Loucy (cell line): ENCODE measurements at regions not wholly inside any gene's neighbourhood (a gene's known extent, or its start where the extent isn't known, plus 50 kb on each side); places are given as distances from the start of the nearest gene placed in this dataset.

Experiments used
- H2AFZ ChIP-seq: fragments of 200-600 bp; sonication (generic); 2 replicates; pipeline ENCODE4 v1.6.0; 2016; ENCODE audit warnings: antibody characterized with exemption, mild to moderate bottlenecking, low read length, moderate library complexity
- H3F3A ChIP-seq: fragments of 200-600 bp; 2 replicates; pipeline ENCODE4 v1.6.0; 2016; ENCODE audit warnings: antibody characterized with exemption, low read depth, mild to moderate bottlenecking
- H3K27me3 ChIP-seq: fragments of 200-600 bp; sonication (generic); 2 replicates; pipeline ENCODE4 v1.6.1; 2014; ENCODE audit warnings: low read length, mild to moderate bottlenecking; ENCODE audit not compliant: insufficient read depth, poor library complexity, severe bottlenecking
- H3K36me3 ChIP-seq: fragments of 200-600 bp; sonication (generic); 2 replicates; pipeline ENCODE4 v1.6.1; 2016; ENCODE audit warnings: low read length; ENCODE audit not compliant: insufficient read depth
- H3K4me1 ChIP-seq: fragments of 200-600 bp; sonication (generic); 2 replicates; pipeline ENCODE4 v1.5.1; 2014; ENCODE audit warnings: low read length, mild to moderate bottlenecking; ENCODE audit not compliant: insufficient read depth, poor library complexity, severe bottlenecking
- H3K4me2 ChIP-seq: fragments of 200-600 bp; sonication (generic); 2 replicates; pipeline ENCODE4 v1.6.0; 2014; ENCODE audit warnings: antibody characterized with exemption, low read length, low read depth, mild to moderate bottlenecking; ENCODE audit not compliant: poor library complexity, severe bottlenecking
- H3K4me3 ChIP-seq: fragments of 200-600 bp; sonication (generic); 2 replicates; pipeline ENCODE4 v1.5.1; 2014; ENCODE audit warnings: low read length, mild to moderate bottlenecking, mixed read lengths; ENCODE audit not compliant: poor library complexity, severe bottlenecking
- H3K79me2 ChIP-seq: fragments of 200-600 bp; sonication (generic); 2 replicates; pipeline ENCODE4 v1.6.1; 2014; ENCODE audit warnings: low read length; ENCODE audit not compliant: insufficient read depth
- H3K9ac ChIP-seq: fragments of 200-600 bp; sonication (generic); 2 replicates; pipeline ENCODE4 v1.6.0; 2014; ENCODE audit warnings: mild to moderate bottlenecking, low read depth, low read length, moderate library complexity; ENCODE audit not compliant: poor library complexity, severe bottlenecking
- H3K9me2 ChIP-seq: fragments of 200-600 bp; sonication (generic); replicated peaks from 2 replicates; pipeline ENCODE4 v1.6.1; 2016; ENCODE audit warnings: low read depth, low read length, mixed read lengths
- H3K9me3 ChIP-seq: fragments of 200-600 bp; sonication (generic); 2 replicates; pipeline ENCODE4 v1.6.1; 2014; ENCODE audit warnings: mild to moderate bottlenecking, antibody characterized with exemption, low read length, low read depth; ENCODE audit not compliant: insufficient read depth
- H4K20me1 ChIP-seq: fragments of 200-600 bp; sonication (generic); 2 replicates; pipeline ENCODE4 v1.6.0; 2014; ENCODE audit warnings: antibody characterized with exemption, low read length, mild to moderate bottlenecking; ENCODE audit not compliant: insufficient read depth, poor library complexity, severe bottlenecking
- CTCF ChIP-seq: fragments of 200-600 bp; sonication (generic); conservative IDR thresholded peaks from 2 replicates; pipeline ENCODE4 v1.5.1; 2014; ENCODE audit warnings: mild to moderate bottlenecking, antibody characterized with exemption, low read length
- EZH2phosphoT487 ChIP-seq: fragments of 200-600 bp; IDR thresholded peaks from 2 replicates; pipeline ENCODE4 v1.6.1; 2018; ENCODE audit warnings: antibody characterized with exemption, mild to moderate bottlenecking, moderate library complexity, borderline replicate concordance

GRCh38 chr2:126788113-126788512 is 110.6 kb upstream of the TEX51 start:
- Histone ChIP-seq H3K9me3 (no peaks in the 10 kb centered on the region), H3K9ac (no peak overlapping the region), H3K36me3 (no peaks in the 10 kb centered on the region), H3K9me2 (no peaks in the 10 kb centered on the region), H3K27me3 (no peaks in the 10 kb centered on the region), H3F3A (no peaks in the 10 kb centered on the region), H3K4me1 (no peaks in the 10 kb centered on the region), H3K4me3 (no peak overlapping the region), H3K79me2 (no peaks in the 10 kb centered on the region), H3K4me2 (no peak overlapping the region), H2AFZ (no peak overlapping the region), H4K20me1 (no peaks in the 10 kb centered on the region)
- TF ChIP-seq EZH2phosphoT487, result no peak
- no peak for TF ChIP-seq CTCF

GRCh38 chr2:126788652-126789051 is 110.0 kb upstream of the TEX51 start:
- Histone ChIP-seq H3K36me3 (no peaks in the 10 kb centered on the region), H3F3A (no peaks in the 10 kb centered on the region), H3K9me3 (no peaks in the 10 kb centered on the region), H3K4me2 (no peak overlapping the region), H3K4me1 (no peaks in the 10 kb centered on the region), H3K9me2 (no peaks in the 10 kb centered on the region), H4K20me1 (no peaks in the 10 kb centered on the region), H3K9ac (no peak overlapping the region), H2AFZ (no peak overlapping the region), H3K27me3 (no peaks in the 10 kb centered on the region), H3K79me2 (no peaks in the 10 kb centered on the region), H3K4me3 (no peak overlapping the region)
- TF ChIP-seq CTCF (no peak), EZH2phosphoT487 (no peak)

- Histone ChIP-seq H4K20me1 (no peaks in the 10 kb centered on the region), H3K4me3 (no peak overlapping the region), H3F3A (no peaks in the 10 kb centered on the region), H3K9me3 (no peaks in the 10 kb centered on the region), H3K9me2 (no peaks in the 10 kb centered on the region), H3K4me1 (no peaks in the 10 kb centered on the region), H3K36me3 (no peaks in the 10 kb centered on the region), H3K4me2 (no peak overlapping the region), H2AFZ (no peak overlapping the region), H3K79me2 (no peaks in the 10 kb centered on the region), H3K9ac (no peak overlapping the region), H3K27me3 (no peaks in the 10 kb centered on the region)
- TF ChIP-seq EZH2phosphoT487 (no peak), CTCF (no peak)
These were observed 107.5 kb upstream of the TEX51 start for GRCh38 chr2:126790987-126791780.
